HEK293 (cell line): ENCODE measurements at regions not wholly inside any gene's neighbourhood (a gene's known extent, or its start where the extent isn't known, plus 50 kb on each side); places are given as distances from the start of the nearest gene placed in this dataset.
A peak's percentile ranks its signal among the peaks of the same experiment; 100 is the strongest.

Experiments used
- CTCF ChIA-PET: fragments of 350-600 bp; formaldehyde crosslinking; extraction: SDS; loops from one replicate; lab custom pipeline; 2021; ENCODE audit warnings: antibody characterized with exemption; lab: Yijun Ruan, JAX
- POLR2A ChIA-PET: fragments of 300-600 bp; formaldehyde crosslinking; extraction: SDS; loops from one replicate; lab custom pipeline; 2020; ENCODE audit warnings: antibody characterized with exemption, inconsistent platforms; lab: Yijun Ruan, JAX
- H3K27ac ChIP-seq: fragments of 200-500 bp; sonication (Bioruptor generic); 2 replicates; pipeline ENCODE4 v1.5.1; 2014; ENCODE audit warnings: low read depth, low read length, control low read depth, inconsistent platforms; ENCODE audit errors: extremely low read depth
- H3K36me3 ChIP-seq, 2 experiments: fragments of 200-500 bp in 1 of 2; sonication (Bioruptor generic) in 1 of 2; 1 replicate in 1 of 2; 2 replicates in 1 of 2; pipeline ENCODE4 v1.5.1; 2014 to 2017; ENCODE audit warnings: inconsistent platforms in 2 of 2, low read length in 2 of 2; ENCODE audit not compliant: control insufficient read depth in 2 of 2, insufficient read depth in 1 of 2
- H3K4me1 ChIP-seq: fragments of 200-500 bp; sonication (Bioruptor generic); 2 replicates; pipeline ENCODE4 v1.5.1; 2014; ENCODE audit warnings: mild to moderate bottlenecking, low read length, inconsistent platforms; ENCODE audit not compliant: control insufficient read depth, insufficient read depth
- H3K4me3 ChIP-seq: 2 replicates; pipeline ENCODE4 v1.5.1; 2011; ENCODE audit warnings: low read depth, mild to moderate bottlenecking, control low read depth, low read length, moderate library complexity
- H3K9me3 ChIP-seq: fragments of 200-500 bp; sonication (Bioruptor generic); 2 replicates; pipeline ENCODE4 v1.5.1; 2014; ENCODE audit warnings: low read depth, low read length, inconsistent platforms; ENCODE audit not compliant: control insufficient read depth, insufficient read depth
- SP3 ChIP-seq: fragments of 450-650 bp; formaldehyde crosslinking; IDR thresholded peaks from 2 replicates; pipeline ENCODE4 v1.5.1; 2016; ENCODE audit warnings: missing biosample characterization, missing genetic modification characterization
- TRIM28 ChIP-seq: IDR thresholded peaks from 2 replicates; pipeline ENCODE4 v1.6.1; 2011; ENCODE audit warnings: low read length, control low read depth, borderline replicate concordance
- YY1 ChIP-seq: fragments of 450-650 bp; formaldehyde crosslinking; IDR thresholded peaks from 2 replicates; pipeline ENCODE4 v1.5.1; 2018; ENCODE audit warnings: missing biosample characterization, missing genetic modification characterization
- ZFP41 ChIP-seq: fragments of 450-650 bp; formaldehyde crosslinking; IDR thresholded peaks from 2 replicates; pipeline ENCODE4 v1.5.1; 2016; ENCODE audit warnings: missing biosample characterization, missing genetic modification characterization, borderline replicate concordance
- ZFP69B ChIP-seq: fragments of 450-650 bp; formaldehyde crosslinking; IDR thresholded peaks from 2 replicates; pipeline ENCODE4 v1.5.1; 2016; ENCODE audit warnings: missing biosample characterization, missing genetic modification characterization
- ZNF133 ChIP-seq: fragments of 450-650 bp; formaldehyde crosslinking; IDR thresholded peaks from 2 replicates; pipeline ENCODE4 v1.5.1; 2016; ENCODE audit warnings: missing biosample characterization, missing genetic modification characterization
- ZNF335 ChIP-seq: fragments of 450-650 bp; formaldehyde crosslinking; conservative IDR thresholded peaks from 2 replicates; pipeline ENCODE4 v1.5.1; 2016; ENCODE audit warnings: missing biosample characterization, missing genetic modification characterization
- ZNF394 ChIP-seq: fragments of 450-650 bp; formaldehyde crosslinking; IDR thresholded peaks from 2 replicates; pipeline ENCODE4 v1.5.1; 2016; ENCODE audit warnings: missing biosample characterization, missing genetic modification characterization, mild to moderate bottlenecking, moderate library complexity, borderline replicate concordance
- ZNF677 ChIP-seq: fragments of 450-650 bp; IDR thresholded peaks from 2 replicates; pipeline ENCODE4 v1.5.0; 2018; ENCODE audit warnings: missing biosample characterization, mild to moderate bottlenecking, missing genetic modification characterization, moderate library complexity
- ZNF701 ChIP-seq: fragments of 450-650 bp; formaldehyde crosslinking; IDR thresholded peaks from 2 replicates; pipeline ENCODE4 v1.5.1; 2016; ENCODE audit warnings: missing biosample characterization, missing genetic modification characterization
- TF ChIP-seq, protein P1 (sequence below): fragments of 450-650 bp; formaldehyde crosslinking; IDR thresholded peaks from 2 replicates; pipeline ENCODE4 v1.5.1; 2017; ENCODE audit warnings: missing biosample characterization, missing genetic modification characterization
- TF ChIP-seq, protein P2 (sequence below): fragments of 450-650 bp; formaldehyde crosslinking; IDR thresholded peaks from 2 replicates; pipeline ENCODE4 v1.5.1; 2017; ENCODE audit warnings: missing biosample characterization, missing genetic modification characterization
- TF ChIP-seq, protein P3 (sequence below): fragments of 450-650 bp; formaldehyde crosslinking; IDR thresholded peaks from 2 replicates; pipeline ENCODE4 v1.5.1; 2016; ENCODE audit warnings: missing biosample characterization, missing genetic modification characterization
- TF ChIP-seq, protein P4 (sequence below): fragments of 450-650 bp; formaldehyde crosslinking; IDR thresholded peaks from 2 replicates; pipeline ENCODE4 v1.5.1; 2016; ENCODE audit warnings: missing biosample characterization, missing genetic modification characterization
- TF ChIP-seq, protein P5 (sequence below): fragments of 450-650 bp; formaldehyde crosslinking; IDR thresholded peaks from 2 replicates; pipeline ENCODE4 v1.5.1; 2016; ENCODE audit warnings: missing biosample characterization, missing genetic modification characterization
- TF ChIP-seq, protein P6 (sequence below): fragments of 450-650 bp; formaldehyde crosslinking; conservative IDR thresholded peaks from 2 replicates; pipeline ENCODE4 v1.5.1; 2016; ENCODE audit warnings: low read depth, missing biosample characterization, missing genetic modification characterization

DNA sequence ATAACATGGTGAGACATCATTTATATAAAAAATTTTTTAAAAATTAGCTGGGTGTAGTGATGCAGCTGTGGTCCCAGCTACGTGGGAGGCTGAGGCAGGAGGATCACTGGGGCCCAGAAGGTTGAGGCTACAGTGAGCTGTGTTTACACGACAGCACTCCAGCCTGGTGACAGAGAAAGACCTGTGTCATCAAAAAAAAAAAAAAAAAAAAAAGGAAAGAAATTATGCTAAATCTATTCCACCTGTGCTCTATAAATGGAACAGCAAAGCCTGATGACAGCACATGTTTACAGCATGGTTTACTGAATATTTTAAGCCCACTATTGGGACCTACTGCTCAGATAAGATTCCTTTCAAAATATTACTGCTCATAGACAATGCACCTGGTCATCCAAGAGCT is 217.6 kb downstream of the PRDM2 start (continued):
- TF ChIP-seq, protein P1, sequence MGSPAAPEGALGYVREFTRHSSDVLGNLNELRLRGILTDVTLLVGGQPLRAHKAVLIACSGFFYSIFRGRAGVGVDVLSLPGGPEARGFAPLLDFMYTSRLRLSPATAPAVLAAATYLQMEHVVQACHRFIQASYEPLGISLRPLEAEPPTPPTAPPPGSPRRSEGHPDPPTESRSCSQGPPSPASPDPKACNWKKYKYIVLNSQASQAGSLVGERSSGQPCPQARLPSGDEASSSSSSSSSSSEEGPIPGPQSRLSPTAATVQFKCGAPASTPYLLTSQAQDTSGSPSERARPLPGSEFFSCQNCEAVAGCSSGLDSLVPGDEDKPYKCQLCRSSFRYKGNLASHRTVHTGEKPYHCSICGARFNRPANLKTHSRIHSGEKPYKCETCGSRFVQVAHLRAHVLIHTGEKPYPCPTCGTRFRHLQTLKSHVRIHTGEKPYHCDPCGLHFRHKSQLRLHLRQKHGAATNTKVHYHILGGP (tag by site-specific recombination), result no peak
- TF ChIP-seq, protein P2, sequence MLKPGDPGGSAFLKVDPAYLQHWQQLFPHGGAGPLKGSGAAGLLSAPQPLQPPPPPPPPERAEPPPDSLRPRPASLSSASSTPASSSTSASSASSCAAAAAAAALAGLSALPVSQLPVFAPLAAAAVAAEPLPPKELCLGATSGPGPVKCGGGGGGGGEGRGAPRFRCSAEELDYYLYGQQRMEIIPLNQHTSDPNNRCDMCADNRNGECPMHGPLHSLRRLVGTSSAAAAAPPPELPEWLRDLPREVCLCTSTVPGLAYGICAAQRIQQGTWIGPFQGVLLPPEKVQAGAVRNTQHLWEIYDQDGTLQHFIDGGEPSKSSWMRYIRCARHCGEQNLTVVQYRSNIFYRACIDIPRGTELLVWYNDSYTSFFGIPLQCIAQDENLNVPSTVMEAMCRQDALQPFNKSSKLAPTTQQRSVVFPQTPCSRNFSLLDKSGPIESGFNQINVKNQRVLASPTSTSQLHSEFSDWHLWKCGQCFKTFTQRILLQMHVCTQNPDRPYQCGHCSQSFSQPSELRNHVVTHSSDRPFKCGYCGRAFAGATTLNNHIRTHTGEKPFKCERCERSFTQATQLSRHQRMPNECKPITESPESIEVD (tag by site-specific recombination), result no peak
- TF ChIP-seq ZNF677 (tag by site-specific recombination) (no peak), SP3 (tag by site-specific recombination) (no peak), ZFP69B (tag by site-specific recombination) (no peak), ZNF335 (tag by site-specific recombination) (no peak)
- TF ChIP-seq, all 188 proteins: peak for 0

DNA sequence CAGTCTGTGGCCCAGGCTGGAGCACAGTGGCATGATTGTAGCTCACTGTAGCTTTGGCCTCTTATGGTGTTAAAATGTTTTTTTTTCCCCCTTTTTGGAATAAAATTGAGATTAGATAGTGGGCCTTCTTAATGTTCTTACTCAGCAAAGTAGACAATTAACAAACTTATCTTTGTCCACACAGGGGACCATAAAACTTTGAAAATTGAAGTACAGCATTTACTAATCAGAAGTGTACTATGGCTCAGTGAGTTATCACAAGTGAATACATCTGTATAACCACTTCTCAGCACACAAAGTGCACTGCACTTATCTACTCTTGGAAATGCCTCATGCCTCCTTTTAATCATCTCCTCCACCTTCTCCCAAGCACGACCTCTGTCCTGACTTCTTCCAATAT is 218.9 kb downstream of the PRDM2 start:
- Histone ChIP-seq H3K9me3 (no peaks in the 10 kb centered on the region), H3K36me3 (no peaks in the 10 kb centered on the region), H3K4me1 (no peaks in the 10 kb centered on the region), H3K27ac (no peak overlapping the region), H3K4me3 (no peak overlapping the region)
- TF ChIP-seq, protein P3, sequence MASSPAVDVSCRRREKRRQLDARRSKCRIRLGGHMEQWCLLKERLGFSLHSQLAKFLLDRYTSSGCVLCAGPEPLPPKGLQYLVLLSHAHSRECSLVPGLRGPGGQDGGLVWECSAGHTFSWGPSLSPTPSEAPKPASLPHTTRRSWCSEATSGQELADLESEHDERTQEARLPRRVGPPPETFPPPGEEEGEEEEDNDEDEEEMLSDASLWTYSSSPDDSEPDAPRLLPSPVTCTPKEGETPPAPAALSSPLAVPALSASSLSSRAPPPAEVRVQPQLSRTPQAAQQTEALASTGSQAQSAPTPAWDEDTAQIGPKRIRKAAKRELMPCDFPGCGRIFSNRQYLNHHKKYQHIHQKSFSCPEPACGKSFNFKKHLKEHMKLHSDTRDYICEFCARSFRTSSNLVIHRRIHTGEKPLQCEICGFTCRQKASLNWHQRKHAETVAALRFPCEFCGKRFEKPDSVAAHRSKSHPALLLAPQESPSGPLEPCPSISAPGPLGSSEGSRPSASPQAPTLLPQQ, result no peak
- TF ChIP-seq, protein P4, sequence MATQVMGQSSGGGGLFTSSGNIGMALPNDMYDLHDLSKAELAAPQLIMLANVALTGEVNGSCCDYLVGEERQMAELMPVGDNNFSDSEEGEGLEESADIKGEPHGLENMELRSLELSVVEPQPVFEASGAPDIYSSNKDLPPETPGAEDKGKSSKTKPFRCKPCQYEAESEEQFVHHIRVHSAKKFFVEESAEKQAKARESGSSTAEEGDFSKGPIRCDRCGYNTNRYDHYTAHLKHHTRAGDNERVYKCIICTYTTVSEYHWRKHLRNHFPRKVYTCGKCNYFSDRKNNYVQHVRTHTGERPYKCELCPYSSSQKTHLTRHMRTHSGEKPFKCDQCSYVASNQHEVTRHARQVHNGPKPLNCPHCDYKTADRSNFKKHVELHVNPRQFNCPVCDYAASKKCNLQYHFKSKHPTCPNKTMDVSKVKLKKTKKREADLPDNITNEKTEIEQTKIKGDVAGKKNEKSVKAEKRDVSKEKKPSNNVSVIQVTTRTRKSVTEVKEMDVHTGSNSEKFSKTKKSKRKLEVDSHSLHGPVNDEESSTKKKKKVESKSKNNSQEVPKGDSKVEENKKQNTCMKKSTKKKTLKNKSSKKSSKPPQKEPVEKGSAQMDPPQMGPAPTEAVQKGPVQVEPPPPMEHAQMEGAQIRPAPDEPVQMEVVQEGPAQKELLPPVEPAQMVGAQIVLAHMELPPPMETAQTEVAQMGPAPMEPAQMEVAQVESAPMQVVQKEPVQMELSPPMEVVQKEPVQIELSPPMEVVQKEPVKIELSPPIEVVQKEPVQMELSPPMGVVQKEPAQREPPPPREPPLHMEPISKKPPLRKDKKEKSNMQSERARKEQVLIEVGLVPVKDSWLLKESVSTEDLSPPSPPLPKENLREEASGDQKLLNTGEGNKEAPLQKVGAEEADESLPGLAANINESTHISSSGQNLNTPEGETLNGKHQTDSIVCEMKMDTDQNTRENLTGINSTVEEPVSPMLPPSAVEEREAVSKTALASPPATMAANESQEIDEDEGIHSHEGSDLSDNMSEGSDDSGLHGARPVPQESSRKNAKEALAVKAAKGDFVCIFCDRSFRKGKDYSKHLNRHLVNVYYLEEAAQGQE (tag by site-specific recombination), result no peak
- TF ChIP-seq, protein P5, sequence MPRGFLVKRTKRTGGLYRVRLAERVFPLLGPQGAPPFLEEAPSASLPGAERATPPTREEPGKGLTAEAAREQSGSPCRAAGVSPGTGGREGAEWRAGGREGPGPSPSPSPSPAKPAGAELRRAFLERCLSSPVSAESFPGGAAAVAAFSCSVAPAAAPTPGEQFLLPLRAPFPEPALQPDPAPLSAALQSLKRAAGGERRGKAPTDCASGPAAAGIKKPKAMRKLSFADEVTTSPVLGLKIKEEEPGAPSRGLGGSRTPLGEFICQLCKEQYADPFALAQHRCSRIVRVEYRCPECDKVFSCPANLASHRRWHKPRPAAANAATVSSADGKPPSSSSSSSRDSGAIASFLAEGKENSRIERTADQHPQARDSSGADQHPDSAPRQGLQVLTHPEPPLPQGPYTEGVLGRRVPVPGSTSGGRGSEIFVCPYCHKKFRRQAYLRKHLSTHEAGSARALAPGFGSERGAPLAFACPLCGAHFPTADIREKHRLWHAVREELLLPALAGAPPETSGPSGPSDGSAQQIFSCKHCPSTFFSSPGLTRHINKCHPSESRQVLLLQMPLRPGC (tag by site-specific recombination), result no peak
- TF ChIP-seq TRIM28 (peak; percentile 52; the same call in 1 of the 2 replicates), ZFP41 (tag by site-specific recombination) (no peak), ZNF701 (tag by site-specific recombination) (no peak)
- POLR2A ChIA-PET, result no interaction called here
- CTCF ChIA-PET, result interaction anchor here (0.6 kb wide), 1 partner anchor 1818 kb away, joined by 3 read pairs; no protein-coding TSS in a partner anchor

DNA sequence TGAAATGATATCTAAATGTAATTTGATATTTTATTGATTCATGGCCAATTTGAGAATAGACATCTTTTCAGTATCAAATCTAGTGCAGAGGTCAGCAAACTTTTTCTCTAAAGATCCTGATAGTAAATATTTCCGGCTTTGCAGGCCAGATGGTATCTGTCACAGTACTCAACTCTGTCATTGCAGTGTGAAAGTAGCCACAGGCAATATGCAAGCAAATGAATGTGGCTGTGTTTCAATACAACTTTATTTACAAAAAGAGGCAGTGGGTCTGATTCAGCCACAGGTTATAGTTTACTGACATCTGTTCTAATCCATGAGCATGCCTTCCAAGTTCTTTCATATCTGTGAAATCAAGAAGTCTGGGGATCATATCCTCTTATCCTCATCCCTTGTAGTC is 221.2 kb downstream of the PRDM2 start:
- H3K36me3 ChIP-seq, result no peaks in the 10 kb centered on the region
- H3K4me3 ChIP-seq, result no peak overlapping the region
- no peak overlapping the region for H3K27ac ChIP-seq
- ChIA-PET POLR2A (no interaction called here), CTCF (no interaction called here)
- H3K9me3 ChIP-seq, result no peaks in the 10 kb centered on the region
- no peaks in the 10 kb centered on the region for H3K4me1 ChIP-seq
- TF ChIP-seq YY1 (tag by site-specific recombination) (no peak), ZNF133 (tag by site-specific recombination) (no peak), ZNF394 (tag by site-specific recombination) (no peak)
- TF ChIP-seq, protein P6, sequence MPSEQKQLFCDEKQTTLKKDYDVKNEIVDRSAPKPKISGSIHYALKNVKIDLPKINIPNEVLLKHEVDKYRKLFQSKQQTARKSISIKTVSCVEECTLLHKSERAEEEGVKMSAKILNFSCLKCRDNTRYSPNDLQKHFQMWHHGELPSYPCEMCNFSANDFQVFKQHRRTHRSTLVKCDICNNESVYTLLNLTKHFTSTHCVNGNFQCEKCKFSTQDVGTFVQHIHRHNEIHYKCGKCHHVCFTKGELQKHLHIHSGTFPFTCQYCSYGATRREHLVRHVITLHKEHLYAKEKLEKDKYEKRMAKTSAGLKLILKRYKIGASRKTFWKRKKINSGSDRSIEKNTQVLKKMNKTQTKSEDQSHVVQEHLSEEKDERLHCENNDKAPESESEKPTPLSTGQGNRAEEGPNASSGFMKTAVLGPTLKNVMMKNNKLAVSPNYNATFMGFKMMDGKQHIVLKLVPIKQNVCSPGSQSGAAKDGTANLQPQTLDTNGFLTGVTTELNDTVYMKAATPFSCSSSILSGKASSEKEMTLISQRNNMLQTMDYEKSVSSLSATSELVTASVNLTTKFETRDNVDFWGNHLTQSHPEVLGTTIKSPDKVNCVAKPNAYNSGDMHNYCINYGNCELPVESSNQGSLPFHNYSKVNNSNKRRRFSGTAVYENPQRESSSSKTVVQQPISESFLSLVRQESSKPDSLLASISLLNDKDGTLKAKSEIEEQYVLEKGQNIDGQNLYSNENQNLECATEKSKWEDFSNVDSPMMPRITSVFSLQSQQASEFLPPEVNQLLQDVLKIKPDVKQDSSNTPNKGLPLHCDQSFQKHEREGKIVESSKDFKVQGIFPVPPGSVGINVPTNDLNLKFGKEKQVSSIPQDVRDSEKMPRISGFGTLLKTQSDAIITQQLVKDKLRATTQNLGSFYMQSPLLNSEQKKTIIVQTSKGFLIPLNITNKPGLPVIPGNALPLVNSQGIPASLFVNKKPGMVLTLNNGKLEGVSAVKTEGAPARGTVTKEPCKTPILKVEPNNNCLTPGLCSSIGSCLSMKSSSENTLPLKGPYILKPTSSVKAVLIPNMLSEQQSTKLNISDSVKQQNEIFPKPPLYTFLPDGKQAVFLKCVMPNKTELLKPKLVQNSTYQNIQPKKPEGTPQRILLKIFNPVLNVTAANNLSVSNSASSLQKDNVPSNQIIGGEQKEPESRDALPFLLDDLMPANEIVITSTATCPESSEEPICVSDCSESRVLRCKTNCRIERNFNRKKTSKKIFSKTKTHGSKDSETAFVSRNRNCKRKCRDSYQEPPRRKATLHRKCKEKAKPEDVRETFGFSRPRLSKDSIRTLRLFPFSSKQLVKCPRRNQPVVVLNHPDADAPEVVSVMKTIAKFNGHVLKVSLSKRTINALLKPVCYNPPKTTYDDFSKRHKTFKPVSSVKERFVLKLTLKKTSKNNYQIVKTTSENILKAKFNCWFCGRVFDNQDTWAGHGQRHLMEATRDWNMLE (tag by site-specific recombination), result no peak
